ENCODE measurements at regions not wholly inside any gene's neighbourhood (a gene's known extent, or its start where the extent isn't known, plus 50 kb on each side); places are given as distances from the start of the nearest gene placed in this dataset.
"Not testable (repeated sequence)": the region's sequence is repeated elsewhere in the genome, so short reads cannot be mapped to it uniquely, and the experiment has no call there.

- no peaks in the 10 kb centered on the region for H4K20me1 ChIP-seq (ENCODE audit: insufficient read depth, low read length)
Observed at GRCh38 chr7:29642494-29643155, 79.0 kb downstream of the PRR15 start.

GRCh38 chr7:29646116-29646515 is 82.5 kb downstream of the PRR15 start:
- dilution Hi-C loops (cut with HindIII; ENCODE audit: low sequenced_read_pairs, unreplicated experiment); H4K91ac ChIP-seq (ENCODE audit: insufficient read depth, low read depth, low read length); H2AK9ac ChIP-seq (replicated peaks; ENCODE audit: low read depth, low read length, poor library complexity); H3K14ac ChIP-seq (replicated peaks; ENCODE audit: low read depth, low read length); H3K9ac ChIP-seq (ENCODE audit: low read depth, low read length); H3K9me3 ChIP-seq (ENCODE audit: control insufficient read depth, insufficient read depth, low read length); H2BK20ac ChIP-seq (ENCODE audit: low read depth, low read length); H2BK5ac ChIP-seq (ENCODE audit: low read depth, low read length, poor library complexity, severe bottlenecking); H3K23ac ChIP-seq (ENCODE audit: low read depth, low read length); POLR2A ChIA-PET (ENCODE audit: unreplicated experiment); H3K4me2 ChIP-seq (ENCODE audit: low read depth, low read length); H3K18ac ChIP-seq (ENCODE audit: low read depth, low read length); in situ Hi-C loops (cut with MboI; ENCODE audit: low sequenced_read_pairs); H2AFZ ChIP-seq (replicated peaks; ENCODE audit: low read length, poor library complexity); H3K4me1 ChIP-seq (ENCODE audit: control insufficient read depth, insufficient read depth, low read length); H2AK5ac ChIP-seq (ENCODE audit: low read depth, low read length); H2BK15ac ChIP-seq (ENCODE audit: low read depth, low read length); H4K20me1 ChIP-seq (ENCODE audit: insufficient read depth, low read length); BruUV-seq (replicated peaks); H2BK120ac ChIP-seq (ENCODE audit: low read depth, low read length); H4K5ac ChIP-seq (ENCODE audit: low read depth, low read length); H3K27ac ChIP-seq (ENCODE audit: insufficient read depth, low read length); intact Hi-C loops (cut with micrococcal nuclease); H3K79me1 ChIP-seq (ENCODE audit: low read depth in 1 of 2, low read length in 2 of 2); H3K56ac ChIP-seq (ENCODE audit: extremely low read depth, insufficient read depth, low read length); H4K8ac ChIP-seq (ENCODE audit: low read depth in 2 of 2, low read length in 2 of 2); H3K4me3 ChIP-seq (ENCODE audit: insufficient read depth, low read depth, low read length); H3K36me3 ChIP-seq (ENCODE audit: control insufficient read depth, insufficient read depth, low read length); CTCF ChIA-PET; H3K9me1 ChIP-seq (ENCODE audit: insufficient read depth, low read length); H3K4ac ChIP-seq (ENCODE audit: low read depth, low read length); DNase-seq; H3K27me3 ChIP-seq (ENCODE audit: control insufficient read depth, insufficient read depth, low read length); ATAC-seq (ENCODE audit: low read depth): not testable (repeated sequence)
- no CpG with 5 or more reads among the region's 2 CpGs for WGBS, 2 experiments (ENCODE audit: extremely low coverage in 2 of 2, insufficient read length in 1 of 2)

More at GRCh38 chr7:29642494-29643155, 79.0 kb downstream of the PRR15 start:
- H3K4me3 ChIP-seq (ENCODE audit: insufficient read depth, low read depth, low read length) = no peak overlapping the region
- H3K27me3 ChIP-seq (ENCODE audit: control insufficient read depth, insufficient read depth, low read length) = no peaks in the 10 kb centered on the region
- no peak overlapping the region for H2BK5ac ChIP-seq (ENCODE audit: low read depth, low read length, poor library complexity, severe bottlenecking)
- TF ChIP-seq MAFK (IDR thresholded peaks at IDR 0.05; ENCODE audit: low read depth, low read length) (peak; percentile 33), MAZ (IDR thresholded peaks at IDR 0.05; ENCODE audit: borderline replicate concordance, low read depth, low read length) (no peak), RFX5 (IDR thresholded peaks at IDR 0.05; ENCODE audit: low read depth, low read length) (no peak)
- H2AFZ ChIP-seq (replicated peaks; ENCODE audit: low read length, poor library complexity) = no peak overlapping the region
- H3K9ac ChIP-seq (ENCODE audit: low read depth, low read length) = no peak overlapping the region
- no peak overlapping the region for H3K18ac ChIP-seq (ENCODE audit: low read depth, low read length)
- no peak overlapping the region for H3K23ac ChIP-seq (ENCODE audit: low read depth, low read length)
- no peak overlapping the region for H2BK120ac ChIP-seq (ENCODE audit: low read depth, low read length)
- no peaks in the 10 kb centered on the region for H3K4me1 ChIP-seq (ENCODE audit: control insufficient read depth, insufficient read depth, low read length)
- H3K56ac ChIP-seq (ENCODE audit: extremely low read depth, insufficient read depth, low read length) = no peak overlapping the region
- H2BK20ac ChIP-seq (ENCODE audit: low read depth, low read length) = no peak overlapping the region
- CTCF ChIA-PET = no interaction called here
- H3K79me1 ChIP-seq (ENCODE audit: low read depth in 1 of 2, low read length in 2 of 2) = no peaks in the 10 kb centered on the region
- H2AK9ac ChIP-seq (replicated peaks; ENCODE audit: low read depth, low read length, poor library complexity) = no peak overlapping the region
- in situ Hi-C loops (cut with MboI; ENCODE audit: low sequenced_read_pairs) (no loop called here), intact Hi-C loops (cut with micrococcal nuclease) (no loop called here), dilution Hi-C loops (cut with HindIII; ENCODE audit: low sequenced_read_pairs, unreplicated experiment) (no loop called here)
- H4K8ac ChIP-seq (ENCODE audit: low read depth in 2 of 2, low read length in 2 of 2) = no peak overlapping the region
- 80% methylated on average over 1 of the region's 10 CpGs; no CpG with 5 or more reads in 1 of the 2 experiments for WGBS, 2 experiments (ENCODE audit: extremely low coverage in 2 of 2, insufficient read length in 1 of 2)
- ATAC-seq (ENCODE audit: low read depth) = no peak
- no peak overlapping the region for H4K5ac ChIP-seq (ENCODE audit: low read depth, low read length)
- DNase-seq = no peak
- H3K9me1 ChIP-seq (ENCODE audit: insufficient read depth, low read length) = no peaks in the 10 kb centered on the region
- H3K9me3 ChIP-seq (ENCODE audit: control insufficient read depth, insufficient read depth, low read length) = no peaks in the 10 kb centered on the region
- no peak overlapping the region for H2BK15ac ChIP-seq (ENCODE audit: low read depth, low read length)
- no peak overlapping the region for H3K4ac ChIP-seq (ENCODE audit: low read depth, low read length)
- POLR2A ChIA-PET (ENCODE audit: unreplicated experiment) = no interaction called here
- BruUV-seq (replicated peaks) = no TSS peak
- H3K14ac ChIP-seq (replicated peaks; ENCODE audit: low read depth, low read length) = no peak overlapping the region
- no peak overlapping the region for H2AK5ac ChIP-seq (ENCODE audit: low read depth, low read length)
- no peak overlapping the region for H4K91ac ChIP-seq (ENCODE audit: insufficient read depth, low read depth, low read length)
- H3K4me2 ChIP-seq (ENCODE audit: low read depth, low read length) = no peak overlapping the region
- H3K27ac ChIP-seq (ENCODE audit: insufficient read depth, low read length) = no peak overlapping the region
- H3K36me3 ChIP-seq (ENCODE audit: control insufficient read depth, insufficient read depth, low read length) = no peaks in the 10 kb centered on the region
